ENCODE measurements at regions not wholly inside any gene's neighbourhood (a gene's known extent, or its start where the extent isn't known, plus 50 kb on each side); places are given as distances from the start of the nearest gene placed in this dataset.
"Not testable (repeated sequence)": the region's sequence is repeated elsewhere in the genome, so short reads cannot be mapped to it uniquely, and the experiment has no call there.

DNA sequence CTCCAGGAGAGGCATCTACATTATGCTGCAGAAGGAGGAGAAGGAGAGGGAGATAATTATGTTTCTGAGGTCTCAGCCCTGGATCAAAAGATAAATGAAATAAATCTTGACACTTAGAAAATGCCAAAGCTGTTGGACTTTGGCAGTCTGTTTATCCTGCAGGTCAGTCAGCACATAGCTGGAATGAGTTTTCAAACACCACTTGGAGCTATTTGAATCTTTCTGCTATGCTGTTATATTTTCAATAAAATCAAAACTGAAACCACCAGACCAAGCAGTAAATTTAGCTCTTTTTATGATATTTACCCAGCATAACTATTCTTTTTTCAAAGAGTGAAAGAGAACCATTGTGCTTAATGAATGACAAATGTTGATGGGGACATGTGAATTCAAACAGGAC, 505.1 kb upstream of the ITGA1 start:
- Mint-ChIP-seq H3K4me1 (ENCODE audit: low read depth) (no peaks in the 10 kb centered on the region), H3K27ac (no peak overlapping the region), H3K9me3 (peaks cover 7% of the 10 kb centered on the region), H3K27me3 (ENCODE audit: insufficient read depth) (no peaks in the 10 kb centered on the region; the same call in 1 of the 2 replicates), H3K4me3 (no peak overlapping the region), H3K36me3 (ENCODE audit: low read depth) (no peaks in the 10 kb centered on the region)
- no peak for DNase-seq
- TF ChIP-seq, protein P1, sequence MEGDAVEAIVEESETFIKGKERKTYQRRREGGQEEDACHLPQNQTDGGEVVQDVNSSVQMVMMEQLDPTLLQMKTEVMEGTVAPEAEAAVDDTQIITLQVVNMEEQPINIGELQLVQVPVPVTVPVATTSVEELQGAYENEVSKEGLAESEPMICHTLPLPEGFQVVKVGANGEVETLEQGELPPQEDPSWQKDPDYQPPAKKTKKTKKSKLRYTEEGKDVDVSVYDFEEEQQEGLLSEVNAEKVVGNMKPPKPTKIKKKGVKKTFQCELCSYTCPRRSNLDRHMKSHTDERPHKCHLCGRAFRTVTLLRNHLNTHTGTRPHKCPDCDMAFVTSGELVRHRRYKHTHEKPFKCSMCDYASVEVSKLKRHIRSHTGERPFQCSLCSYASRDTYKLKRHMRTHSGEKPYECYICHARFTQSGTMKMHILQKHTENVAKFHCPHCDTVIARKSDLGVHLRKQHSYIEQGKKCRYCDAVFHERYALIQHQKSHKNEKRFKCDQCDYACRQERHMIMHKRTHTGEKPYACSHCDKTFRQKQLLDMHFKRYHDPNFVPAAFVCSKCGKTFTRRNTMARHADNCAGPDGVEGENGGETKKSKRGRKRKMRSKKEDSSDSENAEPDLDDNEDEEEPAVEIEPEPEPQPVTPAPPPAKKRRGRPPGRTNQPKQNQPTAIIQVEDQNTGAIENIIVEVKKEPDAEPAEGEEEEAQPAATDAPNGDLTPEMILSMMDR (IDR thresholded peaks at IDR 0.05) = no peak

DNA sequence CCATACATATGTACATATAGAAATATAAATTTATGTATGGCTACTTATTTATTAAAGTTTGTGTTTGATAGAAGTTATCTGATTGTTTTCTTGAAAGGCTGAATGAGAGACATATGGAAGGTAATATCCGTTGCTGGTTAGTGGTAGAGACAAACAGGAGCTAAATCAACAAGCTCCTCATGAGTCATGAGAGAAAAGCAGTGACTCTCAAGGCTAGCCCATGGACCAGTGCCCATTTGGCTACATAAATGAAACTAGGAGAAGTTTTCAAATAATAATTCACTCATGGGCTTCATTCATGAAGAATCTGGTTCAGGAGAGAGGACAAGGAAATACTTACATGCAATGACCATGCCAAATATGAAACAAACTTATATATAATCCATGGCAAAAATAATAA, 504.5 kb upstream of the ITGA1 start:
- H3K36me3 Mint-ChIP-seq (ENCODE audit: low read depth) = no peaks in the 10 kb centered on the region
- H3K27ac Mint-ChIP-seq = no peak overlapping the region
- no peak for DNase-seq
- H3K27me3 Mint-ChIP-seq (ENCODE audit: insufficient read depth) = no peaks in the 10 kb centered on the region; the same call in 1 of the 2 replicates
- TF ChIP-seq, protein P1 (IDR thresholded peaks at IDR 0.05) = no peak
- H3K4me3 Mint-ChIP-seq = no peak overlapping the region
- H3K4me1 Mint-ChIP-seq (ENCODE audit: low read depth) = no peaks in the 10 kb centered on the region
- peaks cover 7% of the 10 kb centered on the region for H3K9me3 Mint-ChIP-seq

DNA sequence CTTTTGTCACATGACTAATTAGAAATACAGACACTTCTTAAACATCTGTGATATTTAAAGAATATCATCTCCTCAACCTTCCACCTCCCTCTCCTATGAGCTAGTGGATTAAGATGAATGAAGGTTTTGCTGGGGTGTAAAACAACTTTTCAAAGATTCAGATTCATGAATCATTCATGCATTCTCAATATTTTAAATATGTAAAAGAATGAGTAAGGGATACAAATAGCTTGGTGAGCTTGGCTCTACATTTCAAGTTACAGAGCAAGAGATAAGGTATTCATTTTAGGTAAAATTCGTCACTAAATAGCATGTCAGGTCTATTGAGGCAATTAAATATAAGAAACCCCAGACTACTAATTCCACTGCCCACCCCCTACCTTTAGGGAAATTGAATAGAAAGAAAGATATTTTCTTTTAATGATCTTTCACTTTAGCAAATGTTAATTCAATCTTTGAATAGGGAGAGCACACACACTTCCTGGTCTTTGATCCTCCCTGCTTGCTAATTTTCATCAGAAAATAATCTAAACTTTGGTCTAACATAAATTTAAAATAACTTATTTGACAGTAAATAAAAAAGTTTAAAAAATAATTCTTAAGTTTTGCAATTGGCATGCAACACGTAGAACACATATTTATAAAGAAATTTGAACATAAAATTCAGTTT, 486.9 kb upstream of the ITGA1 start:
- no peak for DNase-seq

DNA sequence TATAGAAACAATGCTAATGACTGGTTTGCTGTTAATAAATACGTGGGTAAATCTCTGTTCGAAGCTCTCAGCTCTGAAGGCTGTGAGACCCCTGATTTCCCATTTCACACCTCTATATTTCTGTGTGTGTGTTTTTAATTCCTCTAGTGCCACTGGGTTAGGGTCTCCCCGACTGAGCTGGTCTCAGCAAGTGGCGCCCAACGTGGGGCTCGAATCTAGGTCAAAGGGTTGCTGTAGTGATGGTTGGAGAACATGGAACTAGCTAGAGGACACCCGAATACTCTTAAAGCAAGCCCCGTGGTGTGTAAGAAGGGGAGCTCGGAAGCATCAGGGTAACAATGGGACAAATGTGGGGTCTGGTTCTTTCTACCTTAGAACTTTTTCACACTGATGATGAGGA, 482.9 kb upstream of the ITGA1 start:
- not testable (repeated sequence) for H3K27me3 Mint-ChIP-seq (ENCODE audit: insufficient read depth); H3K36me3 Mint-ChIP-seq (ENCODE audit: low read depth); DNase-seq; H3K27ac Mint-ChIP-seq; H3K4me1 Mint-ChIP-seq (ENCODE audit: low read depth); H3K4me3 Mint-ChIP-seq
- H3K9me3 Mint-ChIP-seq = peaks cover 35% of the 10 kb centered on the region

More for the DNA sequence above, 486.9 kb upstream of the ITGA1 start:
- TF ChIP-seq, protein P1 (IDR thresholded peaks at IDR 0.05) = no peak
- no peak overlapping the region for H3K4me3 Mint-ChIP-seq
- H3K27ac Mint-ChIP-seq = no peak overlapping the region
- H3K9me3 Mint-ChIP-seq = peaks cover 31% of the 10 kb centered on the region
- no peaks in the 10 kb centered on the region; the same call in 1 of the 2 replicates for H3K36me3 Mint-ChIP-seq (ENCODE audit: low read depth)
- no peaks in the 10 kb centered on the region for H3K27me3 Mint-ChIP-seq (ENCODE audit: insufficient read depth)
- no peaks in the 10 kb centered on the region for H3K4me1 Mint-ChIP-seq (ENCODE audit: low read depth)

DNA sequence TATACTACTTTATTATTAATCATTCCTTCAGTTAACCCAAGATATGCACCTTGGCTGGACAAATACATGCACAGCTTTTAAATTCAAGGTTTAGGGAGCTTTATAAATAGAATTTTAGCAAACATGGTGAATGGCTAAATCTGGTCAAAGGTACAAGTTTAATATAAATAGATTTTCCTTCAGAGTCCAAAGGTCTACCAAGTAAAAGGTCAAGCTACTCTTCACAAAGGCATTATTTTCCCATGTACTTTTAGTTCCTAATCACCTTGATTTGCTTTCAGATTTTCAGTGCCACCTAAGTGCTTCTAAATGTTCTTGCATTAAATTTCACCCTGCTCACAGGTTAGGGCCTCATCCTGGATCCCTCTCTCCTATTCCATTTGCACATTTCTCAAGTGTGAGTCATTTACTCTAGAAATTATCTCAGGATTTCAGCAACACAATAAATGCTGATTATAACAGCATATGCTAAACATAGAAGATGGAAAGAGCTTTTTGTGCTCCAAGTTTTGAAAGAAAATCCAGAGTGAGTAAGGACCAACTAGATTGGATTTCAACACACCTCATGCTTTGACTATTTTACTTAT, 459.4 kb upstream of the ITGA1 start:
- Mint-ChIP-seq H3K27ac (no peak overlapping the region), H3K4me1 (ENCODE audit: low read depth) (no peaks in the 10 kb centered on the region), H3K9me3 (peaks cover 25% of the 10 kb centered on the region), H3K4me3 (no peak overlapping the region), H3K27me3 (ENCODE audit: insufficient read depth) (no peaks in the 10 kb centered on the region; the same call in 1 of the 2 replicates), H3K36me3 (ENCODE audit: low read depth) (no peaks in the 10 kb centered on the region)
- TF ChIP-seq, protein P1 (IDR thresholded peaks at IDR 0.05) = no peak
- no peak for DNase-seq

DNA sequence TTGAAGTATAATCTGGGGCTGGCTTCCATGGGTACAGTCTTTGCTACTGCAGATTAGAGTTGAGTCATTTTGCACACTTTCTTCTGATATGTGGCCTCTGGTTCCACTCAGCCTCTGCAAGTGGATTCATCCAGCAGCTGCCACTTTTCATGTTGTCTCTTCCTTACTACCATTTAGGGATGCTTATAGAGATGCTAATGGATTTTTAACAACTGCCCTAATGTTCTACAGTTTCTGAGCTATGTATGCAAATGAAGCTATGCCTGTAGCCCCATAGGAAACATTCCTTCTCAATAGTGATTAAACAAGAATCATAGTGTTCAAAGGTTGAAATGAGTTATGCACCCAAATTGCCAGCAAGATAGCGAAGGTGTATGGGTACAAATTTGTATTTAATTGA, 456.0 kb upstream of the ITGA1 start:
- Mint-ChIP-seq H3K27me3 (ENCODE audit: insufficient read depth) (no peaks in the 10 kb centered on the region; the same call in 1 of the 2 replicates), H3K9me3 (peaks cover 30% of the 10 kb centered on the region), H3K27ac (no peak overlapping the region), H3K4me1 (ENCODE audit: low read depth) (no peaks in the 10 kb centered on the region), H3K36me3 (ENCODE audit: low read depth) (no peaks in the 10 kb centered on the region), H3K4me3 (no peak overlapping the region)
- TF ChIP-seq, protein P1 (IDR thresholded peaks at IDR 0.05) = no peak
- DNase-seq = no peak
